Body of pancreas (tissue), 4 donors: ENCODE measurements at regions not wholly inside any gene's neighbourhood (a gene's known extent, or its start where the extent isn't known, plus 50 kb on each side); places are given as distances from the start of the nearest gene placed in this dataset.
"Not testable (repeated sequence)": the region's sequence is repeated elsewhere in the genome, so short reads cannot be mapped to it uniquely, and the experiment has no call there.

Source experiments
- ATAC-seq: fragments of 150-250 bp; one replicate; pipeline ENCODE4 v1.9.1; 2016
- DNase-seq, 4 donors: peaks; one replicate each; pipeline ENCODE4 v3.0.0-alpha.2; 2019
- H3K27ac ChIP-seq, 4 donors: fragments of 200-600 bp; sonication (generic); 1 replicate in 3 of 4; 2 replicates in 1 of 4; pipeline versions ENCODE4 v1.5.1 to v1.6.1; 2016 to 2019; ENCODE audit warnings: mild to moderate bottlenecking in 1 of 4, mixed read lengths in 1 of 4, moderate library complexity in 1 of 4
- H3K27me3 ChIP-seq, 2 donors: fragments of 200-600 bp; sonication (generic); one replicate each; pipeline ENCODE4 v1.6.0; 2016; ENCODE audit warnings: mild to moderate bottlenecking in 1 of 2
- H3K36me3 ChIP-seq, 2 donors: fragments of 200-600 bp; sonication (generic); replicated peaks in 1 of 2; 2 replicates each; pipeline ENCODE4 v1.5.1; 2016; ENCODE audit warnings: low read depth in 2 of 2; ENCODE audit not compliant: insufficient read depth in 1 of 2
- H3K4me1 ChIP-seq: fragments of 200-600 bp; sonication (generic); one replicate; pipeline ENCODE4 v1.6.0; 2016
- H3K4me3 ChIP-seq, 2 donors: fragments of 200-600 bp; sonication (generic); 1 replicate in 1 of 2; 2 replicates in 1 of 2; pipeline ENCODE4 v1.5.1; 2016 to 2019
- H3K9me3 ChIP-seq, 3 donors: fragments of 200-600 bp; sonication (generic); 1 replicate in 2 of 3; 2 replicates in 1 of 3; pipeline ENCODE4 v1.5.1; 2016
- CTCF ChIP-seq, 7 experiments: fragments of 450-650 bp in 4 of 7; fragments of 200-600 bp in 3 of 7; sonication (generic) in 3 of 7; IDR thresholded peaks; one replicate each; pipeline ENCODE4 v1.5.1; 2016 to 2019; ENCODE audit warnings: antibody characterized with exemption in 7 of 7
- POLR2A ChIP-seq, 3 donors: fragments of 450-650 bp; IDR thresholded peaks; one replicate each; pipeline ENCODE4 v1.6.1; 2016; ENCODE audit warnings: antibody characterized with exemption in 3 of 3, mild to moderate bottlenecking in 2 of 3
- WGBS, 2 donors: methylation state at CpG; one replicate each; pipeline ENCODE4 v1.1.5; 2017; 5-methylcytosine and 5-hydroxymethylcytosine counted together
- intact Hi-C: fragments of 100-400 bp; cut with DNase I; formaldehyde crosslinking; loops from one replicate; pipeline ENCODE4 v1.15.1; 2023

GRCh38 chr5:126124706-126125345, 298.4 kb upstream of the GRAMD2B start:
- no peaks in the 10 kb centered on the region for H3K4me1 ChIP-seq
- H3K4me3 ChIP-seq, result no peak overlapping the region
- 76 to 79% methylated on average over 4 of the region's 4 CpGs for WGBS, 2 donors
- intact Hi-C loops, result no loop called here
- H3K27me3 ChIP-seq, result no peaks in the 10 kb centered on the region
- H3K9me3 ChIP-seq, result no peaks in the 10 kb centered on the region
- H3K27ac ChIP-seq, result no peak overlapping the region
- ATAC-seq (no peak), DNase-seq (no peak)
- TF ChIP-seq CTCF (IDR thresholded peaks at IDR 0.05), result no peak
- TF ChIP-seq POLR2A (IDR thresholded peaks at IDR 0.05), result no peak
- no peaks in the 10 kb centered on the region for H3K36me3 ChIP-seq

GRCh38 chr5:126125407-126125806, 297.8 kb upstream of the GRAMD2B start:
- no peak for ATAC-seq
- intact Hi-C loops, result no loop called here
- WGBS, 2 donors, result 89 to 96% methylated on average over 2 of the region's 2 CpGs
- Histone ChIP-seq H3K9me3 (no peaks in the 10 kb centered on the region), H3K27ac (no peak overlapping the region), H3K27me3 (no peaks in the 10 kb centered on the region), H3K4me1 (no peaks in the 10 kb centered on the region), H3K36me3 (no peaks in the 10 kb centered on the region), H3K4me3 (no peak overlapping the region)
- TF ChIP-seq CTCF (IDR thresholded peaks at IDR 0.05) (no peak), POLR2A (IDR thresholded peaks at IDR 0.05) (no peak)
- DNase-seq, result no peak

GRCh38 chr5:126126574-126126973, 296.6 kb upstream of the GRAMD2B start:
- no peak for ATAC-seq
- Histone ChIP-seq H3K27ac (no peak overlapping the region), H3K4me3 (no peak overlapping the region), H3K36me3 (no peaks in the 10 kb centered on the region), H3K9me3 (no peaks in the 10 kb centered on the region), H3K27me3 (no peaks in the 10 kb centered on the region), H3K4me1 (no peaks in the 10 kb centered on the region)
- no peak for TF ChIP-seq POLR2A (IDR thresholded peaks at IDR 0.05)
- TF ChIP-seq CTCF (IDR thresholded peaks at IDR 0.05), result no peak
- WGBS, 2 donors, result 77 to 83% methylated on average over 4 of the region's 4 CpGs
- no peak for DNase-seq
- intact Hi-C loops, result no loop called here

- intact Hi-C loops, ATAC-seq: not testable (repeated sequence)
- 66 to 86% methylated on average over 2 of the region's 2 CpGs for WGBS, 2 donors
Observed at GRCh38 chr5:126127371-126127770, 295.8 kb upstream of the GRAMD2B start.

DNA sequence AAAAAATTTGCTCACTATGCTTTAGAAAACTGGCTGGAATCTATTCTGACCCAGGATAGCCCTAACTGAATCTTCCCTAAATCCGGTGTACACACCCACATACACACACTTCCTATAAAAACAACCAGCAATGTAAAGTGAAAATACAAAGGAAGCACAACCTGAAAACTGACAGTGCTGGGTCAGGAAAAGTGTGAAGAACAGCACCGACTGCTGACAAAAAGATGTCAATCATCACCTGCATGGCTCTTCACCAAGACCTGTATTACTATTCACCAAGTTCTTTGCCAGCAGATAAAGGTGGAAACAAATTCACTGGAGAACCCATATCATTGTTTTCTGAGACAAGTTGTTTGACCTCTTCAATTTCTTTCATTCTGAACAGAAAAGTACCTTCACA, 293.8 kb upstream of the GRAMD2B start:
- no peaks in the 10 kb centered on the region for H3K4me1 ChIP-seq
- ATAC-seq, result no peak
- no peak for DNase-seq
- no peaks in the 10 kb centered on the region for H3K9me3 ChIP-seq
- TF ChIP-seq CTCF (IDR thresholded peaks at IDR 0.05) (no peak), POLR2A (IDR thresholded peaks at IDR 0.05) (no peak)
- H3K27me3 ChIP-seq, result no peaks in the 10 kb centered on the region
- intact Hi-C loops, result no loop called here
- no peaks in the 10 kb centered on the region for H3K36me3 ChIP-seq
- H3K27ac ChIP-seq, result no peak overlapping the region
- no peak overlapping the region for H3K4me3 ChIP-seq
- 81 to 84% methylated on average over 2 of the region's 2 CpGs for WGBS, 2 donors

More at GRCh38 chr5:126127371-126127770, 295.8 kb upstream of the GRAMD2B start:
- not testable (repeated sequence) for H3K27me3 ChIP-seq, DNase-seq, H3K9me3 ChIP-seq, H3K4me3 ChIP-seq, H3K36me3 ChIP-seq, H3K4me1 ChIP-seq, H3K27ac ChIP-seq
